ENCODE measurements at regions not wholly inside any gene's neighbourhood (a gene's known extent, or its start where the extent isn't known, plus 50 kb on each side); places are given as distances from the start of the nearest gene placed in this dataset.

DNA sequence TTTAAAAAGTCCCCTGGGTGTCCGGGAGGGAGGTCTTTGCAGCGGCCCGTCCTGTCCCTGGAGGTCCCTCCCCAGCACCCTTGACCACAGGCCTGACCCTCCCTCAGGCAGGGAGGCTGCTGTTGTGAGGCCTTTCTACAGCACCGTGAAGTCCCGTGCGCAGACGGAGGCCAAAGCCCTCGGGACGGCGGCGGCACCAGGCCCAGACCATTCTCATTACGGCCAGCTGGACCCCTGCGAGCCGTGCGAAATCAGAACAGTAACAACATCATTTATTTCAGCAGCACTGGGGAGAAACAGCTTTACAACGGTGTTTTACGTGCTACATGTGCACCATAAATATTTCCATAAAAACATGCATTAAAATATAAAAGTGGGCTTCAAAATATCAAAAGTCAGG lies 101.4 kb upstream of the ACTRT2 start:
- TF ChIP-seq, protein P1, sequence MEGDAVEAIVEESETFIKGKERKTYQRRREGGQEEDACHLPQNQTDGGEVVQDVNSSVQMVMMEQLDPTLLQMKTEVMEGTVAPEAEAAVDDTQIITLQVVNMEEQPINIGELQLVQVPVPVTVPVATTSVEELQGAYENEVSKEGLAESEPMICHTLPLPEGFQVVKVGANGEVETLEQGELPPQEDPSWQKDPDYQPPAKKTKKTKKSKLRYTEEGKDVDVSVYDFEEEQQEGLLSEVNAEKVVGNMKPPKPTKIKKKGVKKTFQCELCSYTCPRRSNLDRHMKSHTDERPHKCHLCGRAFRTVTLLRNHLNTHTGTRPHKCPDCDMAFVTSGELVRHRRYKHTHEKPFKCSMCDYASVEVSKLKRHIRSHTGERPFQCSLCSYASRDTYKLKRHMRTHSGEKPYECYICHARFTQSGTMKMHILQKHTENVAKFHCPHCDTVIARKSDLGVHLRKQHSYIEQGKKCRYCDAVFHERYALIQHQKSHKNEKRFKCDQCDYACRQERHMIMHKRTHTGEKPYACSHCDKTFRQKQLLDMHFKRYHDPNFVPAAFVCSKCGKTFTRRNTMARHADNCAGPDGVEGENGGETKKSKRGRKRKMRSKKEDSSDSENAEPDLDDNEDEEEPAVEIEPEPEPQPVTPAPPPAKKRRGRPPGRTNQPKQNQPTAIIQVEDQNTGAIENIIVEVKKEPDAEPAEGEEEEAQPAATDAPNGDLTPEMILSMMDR (conservative IDR thresholded peaks at IDR 0.05; ENCODE audit: low read depth, low read length) = no peak
- TF ChIP-seq EZH2 (IDR thresholded peaks at IDR 0.05; ENCODE audit: low read length, unreplicated experiment) = no peak

Measured in PC-3 (cell line).